Colonic mucosa (tissue), 4 donors: ENCODE measurements at regions not wholly inside any gene's neighbourhood (a gene's known extent, or its start where the extent isn't known, plus 50 kb on each side); places are given as distances from the start of the nearest gene placed in this dataset.

Experiments
- DNase-seq: peaks from one replicate; pipeline ENCODE4 v3.0.0-alpha.2; 2020
- H3K27ac ChIP-seq: fragments of 200-600 bp; one replicate; pipeline ENCODE4 v1.8.0; 2021
- H3K27me3 ChIP-seq: fragments of 200-600 bp; one replicate; pipeline ENCODE4 v1.8.0; 2021
- H3K36me3 ChIP-seq: fragments of 200-600 bp; one replicate; pipeline ENCODE4 v1.8.0; 2021
- H3K4me1 ChIP-seq: fragments of 200-600 bp; one replicate; pipeline ENCODE4 v1.8.0; 2021; ENCODE audit warnings: mild to moderate bottlenecking
- H3K4me3 ChIP-seq: fragments of 200-600 bp; one replicate; pipeline ENCODE4 v1.8.0; 2021
- H3K9ac ChIP-seq, 2 donors: one replicate each; pipeline ENCODE4 v1.7.0; 2013; ENCODE audit warnings: control low read depth in 2 of 2, low read depth in 2 of 2, low read length in 2 of 2
- H3K9me3 ChIP-seq: fragments of 200-600 bp; one replicate; pipeline ENCODE4 v1.8.0; 2021
- intact Hi-C: fragments of 100-400 bp; cut with DNase I; formaldehyde crosslinking; loops from one replicate; pipeline ENCODE4 v1.14.1; 2022
- TF ChIP-seq, protein P1 (sequence below): fragments of 200-600 bp; IDR thresholded peaks from one replicate; pipeline ENCODE4 v1.8.0; 2022; ENCODE audit warnings: antibody characterized with exemption, mild to moderate bottlenecking
- donor health status: healthy.
- donor health status: DM: no; HTN: no; CAD: no.
- donor health status: DM: no; HTN: no; CAD: no.

- no peak overlapping the region for H3K9ac ChIP-seq
- no peaks in the 10 kb centered on the region for H3K27me3 ChIP-seq
- H3K36me3 ChIP-seq, result no peaks in the 10 kb centered on the region
- intact Hi-C loops, result no loop called here
- H3K9me3 ChIP-seq, result no peaks in the 10 kb centered on the region
- H3K27ac ChIP-seq, result no peak overlapping the region
- TF ChIP-seq, protein P1, sequence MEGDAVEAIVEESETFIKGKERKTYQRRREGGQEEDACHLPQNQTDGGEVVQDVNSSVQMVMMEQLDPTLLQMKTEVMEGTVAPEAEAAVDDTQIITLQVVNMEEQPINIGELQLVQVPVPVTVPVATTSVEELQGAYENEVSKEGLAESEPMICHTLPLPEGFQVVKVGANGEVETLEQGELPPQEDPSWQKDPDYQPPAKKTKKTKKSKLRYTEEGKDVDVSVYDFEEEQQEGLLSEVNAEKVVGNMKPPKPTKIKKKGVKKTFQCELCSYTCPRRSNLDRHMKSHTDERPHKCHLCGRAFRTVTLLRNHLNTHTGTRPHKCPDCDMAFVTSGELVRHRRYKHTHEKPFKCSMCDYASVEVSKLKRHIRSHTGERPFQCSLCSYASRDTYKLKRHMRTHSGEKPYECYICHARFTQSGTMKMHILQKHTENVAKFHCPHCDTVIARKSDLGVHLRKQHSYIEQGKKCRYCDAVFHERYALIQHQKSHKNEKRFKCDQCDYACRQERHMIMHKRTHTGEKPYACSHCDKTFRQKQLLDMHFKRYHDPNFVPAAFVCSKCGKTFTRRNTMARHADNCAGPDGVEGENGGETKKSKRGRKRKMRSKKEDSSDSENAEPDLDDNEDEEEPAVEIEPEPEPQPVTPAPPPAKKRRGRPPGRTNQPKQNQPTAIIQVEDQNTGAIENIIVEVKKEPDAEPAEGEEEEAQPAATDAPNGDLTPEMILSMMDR, result no peak
- H3K4me3 ChIP-seq, result no peak overlapping the region
- no peak for DNase-seq
- H3K4me1 ChIP-seq, result no peaks in the 10 kb centered on the region
Observed at GRCh38 chr5:101676646-101677045, 619.4 kb downstream of the SLCO4C1 start.

DNA sequence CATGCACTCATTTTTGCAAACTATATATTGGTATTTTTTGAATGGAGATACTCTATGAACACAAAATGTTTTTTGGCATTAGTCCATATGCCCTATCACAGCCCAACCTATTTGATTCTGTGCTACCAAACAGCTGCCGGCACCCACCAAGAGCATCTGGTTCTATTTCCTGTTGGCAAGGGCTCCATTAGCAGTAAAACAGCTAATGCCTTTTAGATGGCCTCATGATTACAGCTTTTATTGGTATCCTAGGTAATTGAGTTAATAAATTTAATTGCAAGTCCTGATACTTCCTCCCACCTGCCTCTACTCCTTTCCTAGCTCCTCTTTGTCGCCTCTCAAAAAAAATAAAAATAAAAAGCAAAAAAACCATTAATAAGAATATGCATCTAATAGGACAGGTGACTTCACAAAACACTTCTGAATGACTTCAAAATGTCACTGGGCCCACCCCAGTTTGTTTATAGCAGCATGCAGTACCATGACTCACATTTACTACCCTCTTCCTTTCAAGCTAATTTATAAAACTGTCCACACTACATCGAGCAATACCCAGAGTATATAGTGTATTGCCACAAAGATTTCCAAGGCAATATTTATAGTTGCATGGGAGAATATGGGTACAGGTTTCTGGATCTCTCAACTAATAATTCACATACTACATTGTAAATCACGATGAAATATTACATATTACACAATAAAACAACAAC is 620.4 kb downstream of the SLCO4C1 start:
- Histone ChIP-seq H3K9ac (no peak overlapping the region), H3K36me3 (no peaks in the 10 kb centered on the region), H3K27ac (no peak overlapping the region), H3K4me1 (no peaks in the 10 kb centered on the region), H3K9me3 (no peaks in the 10 kb centered on the region), H3K27me3 (no peaks in the 10 kb centered on the region), H3K4me3 (no peak overlapping the region)
- TF ChIP-seq, protein P1, result no peak
- intact Hi-C loops, result no loop called here
- DNase-seq, result no peak

- no peaks in the 10 kb centered on the region for H3K4me1 ChIP-seq
- no peaks in the 10 kb centered on the region for H3K36me3 ChIP-seq
- H3K27me3 ChIP-seq, result no peaks in the 10 kb centered on the region
- intact Hi-C loops, result no loop called here
- no peaks in the 10 kb centered on the region for H3K9me3 ChIP-seq
- TF ChIP-seq, protein P1, result no peak
- no peak for DNase-seq
- H3K4me3 ChIP-seq, result no peak overlapping the region
- H3K27ac ChIP-seq, result no peak overlapping the region
- H3K9ac ChIP-seq, result no peak overlapping the region
Observed at GRCh38 chr5:101673120-101673519, 623.0 kb downstream of the SLCO4C1 start.

DNA sequence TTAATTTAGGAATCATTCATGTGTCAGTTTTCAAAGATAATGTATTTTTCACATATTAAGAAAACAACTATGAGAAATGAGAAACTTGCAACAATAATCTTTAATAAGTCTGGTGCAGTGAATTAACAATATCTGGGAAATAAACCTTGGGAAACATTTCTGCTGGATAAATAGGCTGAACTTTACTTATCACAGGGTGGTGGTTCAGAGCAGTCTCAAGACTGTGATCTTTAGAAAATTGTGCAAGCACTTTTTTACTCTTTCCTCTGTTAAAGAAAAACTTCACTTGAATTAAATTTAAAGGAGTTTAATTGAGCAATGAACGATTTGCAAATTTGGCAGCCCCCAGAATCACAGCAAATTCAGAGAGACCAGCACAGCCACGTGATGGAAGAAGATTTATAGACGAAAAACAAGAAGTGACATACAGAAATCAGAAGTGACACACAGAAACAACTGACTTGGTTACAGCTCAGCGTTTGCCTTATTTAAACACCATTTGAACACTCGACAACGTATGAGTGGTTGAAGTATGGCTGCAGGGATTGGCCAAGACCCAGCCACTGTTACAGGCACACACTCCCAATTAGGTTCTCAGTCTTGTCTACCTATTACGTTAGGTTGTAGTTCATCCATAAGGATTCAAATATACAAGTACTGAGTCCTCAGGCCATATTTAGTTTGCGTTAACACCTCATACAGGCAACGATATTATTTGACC is 631.9 kb downstream of the SLCO4C1 start:
- Histone ChIP-seq H3K4me1 (no peaks in the 10 kb centered on the region), H3K9me3 (no peaks in the 10 kb centered on the region), H3K36me3 (no peaks in the 10 kb centered on the region), H3K27ac (no peak overlapping the region), H3K4me3 (no peak overlapping the region), H3K27me3 (no peaks in the 10 kb centered on the region), H3K9ac (no peak overlapping the region)
- intact Hi-C loops, result no loop called here
- DNase-seq, result no peak
- TF ChIP-seq, protein P1, result no peak

- Histone ChIP-seq H3K27me3 (no peaks in the 10 kb centered on the region), H3K9ac (no peak overlapping the region), H3K36me3 (no peaks in the 10 kb centered on the region), H3K4me1 (no peaks in the 10 kb centered on the region), H3K4me3 (no peak overlapping the region), H3K27ac (no peak overlapping the region), H3K9me3 (no peaks in the 10 kb centered on the region)
- DNase-seq, result no peak
- TF ChIP-seq, protein P1, result no peak
- intact Hi-C loops, result no loop called here
Observed at GRCh38 chr5:101663543-101663942, 632.5 kb downstream of the SLCO4C1 start.
